ENCODE measurements at regions not wholly inside any gene's neighbourhood (a gene's known extent, or its start where the extent isn't known, plus 50 kb on each side); places are given as distances from the start of the nearest gene placed in this dataset.

- TF ChIP-seq CTCF (IDR thresholded peaks at IDR 0.05; ENCODE audit: low read depth, low read length, poor library complexity, severe bottlenecking) (no peak), EZH2phosphoT487 (IDR thresholded peaks at IDR 0.05; ENCODE audit: borderline replicate concordance, low read length) (no peak)
Measured at GRCh38 chr18:77559274-77559910, 309.7 kb downstream of the GALR1 start.
